HL-60 (cell line): ENCODE measurements at regions not wholly inside any gene's neighbourhood (a gene's known extent, or its start where the extent isn't known, plus 50 kb on each side); places are given as distances from the start of the nearest gene placed in this dataset.

Source experiments
- DNase-seq, 2 experiments: peaks; one replicate each; pipeline ENCODE4 v3.0.0-alpha.2; 2010 to 2020; ENCODE audit warnings: low read depth in 1 of 2, low spot score in 1 of 2
- H3K27ac ChIP-seq: fragments of 250-450 bp; sonication (Bioruptor Pico); replicated peaks from 2 replicates; pipeline ENCODE4 v1.5.1; 2020; ENCODE audit warnings: mild to moderate bottlenecking, moderate library complexity
- H3K27me3 ChIP-seq: fragments of 250-450 bp; sonication (Bioruptor Pico); 2 replicates; pipeline ENCODE4 v1.5.1; 2021; ENCODE audit warnings: mild to moderate bottlenecking, moderate library complexity; ENCODE audit not compliant: insufficient read depth, poor library complexity, severe bottlenecking
- H3K4me3 ChIP-seq: replicated peaks from 2 replicates; pipeline ENCODE4 v1.5.1; 2011; ENCODE audit warnings: mild to moderate bottlenecking, control low read depth, low read length; ENCODE audit not compliant: insufficient read depth
- GABPA ChIP-seq: IDR thresholded peaks from 2 replicates; pipeline ENCODE4 v1.6.1; 2012; ENCODE audit warnings: low read depth
- POLR2AphosphoS5 ChIP-seq: IDR thresholded peaks from 2 replicates; pipeline ENCODE4 v1.6.1; 2012; ENCODE audit warnings: low read depth
- REST ChIP-seq: IDR thresholded peaks from 2 replicates; pipeline ENCODE4 v1.6.1; 2012; ENCODE audit warnings: low read depth; ENCODE audit not compliant: insufficient replicate concordance
- SPI1 ChIP-seq: IDR thresholded peaks from 2 replicates; pipeline ENCODE4 v1.6.1; 2012; ENCODE audit warnings: low read depth, mild to moderate bottlenecking, borderline replicate concordance
- TF ChIP-seq, protein P1 (sequence below): IDR thresholded peaks from one replicate; pipeline ENCODE4 v1.5.1; 2011; ENCODE audit warnings: low read length, control low read depth, inconsistent platforms; ENCODE audit not compliant: insufficient read depth

GRCh38 chr5:167150661-167151060 is 1140.8 kb upstream of the WWC1 start:
- Histone ChIP-seq H3K27me3 (no peaks in the 10 kb centered on the region), H3K4me3 (no peak overlapping the region), H3K27ac (no peak overlapping the region)
- no peak for DNase-seq
- TF ChIP-seq GABPA = no peak
- TF ChIP-seq, protein P1, sequence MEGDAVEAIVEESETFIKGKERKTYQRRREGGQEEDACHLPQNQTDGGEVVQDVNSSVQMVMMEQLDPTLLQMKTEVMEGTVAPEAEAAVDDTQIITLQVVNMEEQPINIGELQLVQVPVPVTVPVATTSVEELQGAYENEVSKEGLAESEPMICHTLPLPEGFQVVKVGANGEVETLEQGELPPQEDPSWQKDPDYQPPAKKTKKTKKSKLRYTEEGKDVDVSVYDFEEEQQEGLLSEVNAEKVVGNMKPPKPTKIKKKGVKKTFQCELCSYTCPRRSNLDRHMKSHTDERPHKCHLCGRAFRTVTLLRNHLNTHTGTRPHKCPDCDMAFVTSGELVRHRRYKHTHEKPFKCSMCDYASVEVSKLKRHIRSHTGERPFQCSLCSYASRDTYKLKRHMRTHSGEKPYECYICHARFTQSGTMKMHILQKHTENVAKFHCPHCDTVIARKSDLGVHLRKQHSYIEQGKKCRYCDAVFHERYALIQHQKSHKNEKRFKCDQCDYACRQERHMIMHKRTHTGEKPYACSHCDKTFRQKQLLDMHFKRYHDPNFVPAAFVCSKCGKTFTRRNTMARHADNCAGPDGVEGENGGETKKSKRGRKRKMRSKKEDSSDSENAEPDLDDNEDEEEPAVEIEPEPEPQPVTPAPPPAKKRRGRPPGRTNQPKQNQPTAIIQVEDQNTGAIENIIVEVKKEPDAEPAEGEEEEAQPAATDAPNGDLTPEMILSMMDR = no peak
- TF ChIP-seq SPI1 = no peak
- no peak for TF ChIP-seq REST
- TF ChIP-seq POLR2AphosphoS5 = no peak

DNA sequence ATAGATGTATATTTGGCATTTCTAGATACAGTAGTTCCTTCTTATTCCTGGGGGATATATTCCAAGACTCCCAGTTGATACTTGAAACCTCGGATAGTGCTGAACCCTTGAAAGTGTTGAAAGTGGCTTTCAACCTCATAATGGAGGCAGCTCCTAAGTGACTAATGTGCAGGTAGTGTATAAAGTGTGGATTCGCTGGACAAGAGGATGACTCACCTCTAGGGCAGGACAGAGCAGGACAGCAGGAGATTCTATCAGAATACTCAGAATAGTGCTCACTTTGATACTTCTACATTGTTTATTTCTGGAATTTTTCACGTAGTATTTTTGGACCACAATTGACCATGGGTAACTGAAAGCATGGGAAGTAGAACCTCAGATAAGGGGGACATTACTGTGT is 1138.9 kb upstream of the WWC1 start:
- H3K27ac ChIP-seq = no peak overlapping the region
- H3K4me3 ChIP-seq = no peak overlapping the region
- H3K27me3 ChIP-seq = no peaks in the 10 kb centered on the region
- DNase-seq = no peak
- no peak for TF ChIP-seq GABPA
- TF ChIP-seq, protein P1 = no peak
- TF ChIP-seq SPI1 = no peak
- no peak for TF ChIP-seq POLR2AphosphoS5
- no peak for TF ChIP-seq REST

DNA sequence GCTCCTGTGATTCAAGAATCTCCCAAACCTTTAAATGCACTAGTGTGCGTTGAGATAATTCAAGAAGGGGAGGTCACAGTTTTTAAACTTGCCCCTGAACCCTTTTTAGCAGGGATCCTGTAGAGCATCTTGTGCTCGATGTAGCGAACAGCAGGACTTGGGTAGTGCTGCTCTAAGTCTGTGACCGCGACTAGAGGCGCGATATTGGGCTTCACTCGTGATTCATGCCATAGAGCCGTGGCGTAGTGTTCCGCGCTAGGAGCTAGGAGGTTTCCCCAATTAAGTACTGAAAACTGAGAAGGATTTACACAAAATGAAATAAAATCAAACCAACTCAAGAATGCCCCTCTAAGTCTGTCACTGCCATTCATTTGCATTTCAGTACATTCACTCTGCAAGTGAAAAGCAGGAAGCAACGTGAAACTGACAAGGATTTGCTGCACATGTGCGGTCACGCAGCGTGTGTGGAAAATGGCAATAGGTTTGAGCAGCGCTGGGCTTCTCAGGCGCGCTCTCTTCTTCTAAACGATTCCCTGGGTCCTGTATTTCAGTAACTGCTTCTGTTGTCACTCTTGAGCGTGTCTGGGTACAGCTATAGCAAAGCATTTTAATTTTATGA is 1135.9 kb upstream of the WWC1 start:
- no peak overlapping the region for H3K27ac ChIP-seq
- no peak for DNase-seq
- H3K27me3 ChIP-seq = no peaks in the 10 kb centered on the region
- no peak overlapping the region for H3K4me3 ChIP-seq
- TF ChIP-seq, protein P1 = no peak
- TF ChIP-seq POLR2AphosphoS5 (no peak), SPI1 (no peak), REST (no peak), GABPA (no peak)
